ENCODE measurements at regions not wholly inside any gene's neighbourhood (a gene's known extent, or its start where the extent isn't known, plus 50 kb on each side); places are given as distances from the start of the nearest gene placed in this dataset.
"Not testable (repeated sequence)": the region's sequence is repeated elsewhere in the genome, so short reads cannot be mapped to it uniquely, and the experiment has no call there.

- DNase-seq (ENCODE audit: extremely low read depth in 1 of 11, low read depth in 9 of 11, low spot score in 4 of 11): no peak
Observed at GRCh38 chr18:68186039-68186438, 528.9 kb downstream of the TMX3 start.

- no peak for DNase-seq (ENCODE audit: extremely low read depth in 1 of 11, low read depth in 9 of 11, low spot score in 4 of 11)
Observed at GRCh38 chr18:68181956-68182355, 533.0 kb downstream of the TMX3 start.

- no peak for DNase-seq (ENCODE audit: extremely low read depth in 1 of 11, low read depth in 9 of 11, low spot score in 4 of 11)
Observed at GRCh38 chr18:68179811-68180210, 535.1 kb downstream of the TMX3 start.

GRCh38 chr18:68178921-68179320, 536.0 kb downstream of the TMX3 start:
- no peak for DNase-seq (ENCODE audit: extremely low read depth in 1 of 11, low read depth in 9 of 11, low spot score in 4 of 11)

GRCh38 chr18:68177807-68178702, 536.9 kb downstream of the TMX3 start:
- DNase-seq (ENCODE audit: extremely low read depth in 1 of 11, low read depth in 9 of 11, low spot score in 4 of 11): no peak

- DNase-seq (ENCODE audit: extremely low read depth in 1 of 11, low read depth in 9 of 11, low spot score in 4 of 11): no peak
Observed at GRCh38 chr18:68176901-68177300, 538.0 kb downstream of the TMX3 start.

- DNase-seq (ENCODE audit: extremely low read depth in 1 of 11, low read depth in 9 of 11, low spot score in 4 of 11): no peak
Observed at GRCh38 chr18:68172842-68173549, 541.9 kb downstream of the TMX3 start.

DNA sequence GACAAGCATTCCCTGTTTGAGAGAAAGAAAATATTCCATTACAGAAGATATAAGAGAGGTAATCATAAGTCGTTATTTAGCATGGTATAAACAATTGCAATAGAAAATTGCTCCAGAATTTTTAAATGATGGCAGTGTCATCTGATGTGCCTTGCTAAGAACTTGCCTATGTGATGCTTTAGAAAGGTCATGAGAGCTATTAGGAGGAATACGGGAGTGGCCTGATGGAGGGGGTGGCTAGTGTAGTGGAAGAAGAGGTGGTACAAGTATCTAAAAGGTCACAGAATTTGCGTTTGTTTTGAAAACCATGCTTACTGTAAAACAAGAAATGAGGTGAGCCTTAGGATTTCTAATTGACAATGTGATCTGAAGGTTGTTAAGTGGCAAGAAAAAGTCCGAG, 550.0 kb downstream of the TMX3 start:
- no peak for DNase-seq (ENCODE audit: extremely low read depth in 1 of 11, low read depth in 9 of 11, low spot score in 4 of 11)

DNA sequence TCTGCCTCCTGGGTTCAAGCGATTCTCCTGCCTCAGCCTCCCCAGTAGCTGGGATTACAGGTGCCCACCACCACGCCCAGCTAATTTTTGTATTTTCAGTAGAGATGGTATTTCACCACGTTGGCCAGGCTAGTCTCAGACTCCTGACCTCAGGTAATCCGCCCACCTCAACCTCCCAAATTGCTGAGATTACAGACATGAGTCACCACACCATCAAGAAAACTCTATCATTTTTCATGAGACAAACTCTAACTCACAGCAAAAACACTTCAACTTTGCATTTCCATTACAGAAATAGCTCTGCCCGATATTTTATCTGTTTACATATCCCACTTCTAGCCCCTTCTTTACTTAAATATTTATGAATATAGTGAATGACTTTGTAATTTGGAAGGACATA, 561.1 kb downstream of the TMX3 start:
- DNase-seq (ENCODE audit: extremely low read depth in 1 of 11, low read depth in 9 of 11, low spot score in 4 of 11): not testable (repeated sequence)

DNA sequence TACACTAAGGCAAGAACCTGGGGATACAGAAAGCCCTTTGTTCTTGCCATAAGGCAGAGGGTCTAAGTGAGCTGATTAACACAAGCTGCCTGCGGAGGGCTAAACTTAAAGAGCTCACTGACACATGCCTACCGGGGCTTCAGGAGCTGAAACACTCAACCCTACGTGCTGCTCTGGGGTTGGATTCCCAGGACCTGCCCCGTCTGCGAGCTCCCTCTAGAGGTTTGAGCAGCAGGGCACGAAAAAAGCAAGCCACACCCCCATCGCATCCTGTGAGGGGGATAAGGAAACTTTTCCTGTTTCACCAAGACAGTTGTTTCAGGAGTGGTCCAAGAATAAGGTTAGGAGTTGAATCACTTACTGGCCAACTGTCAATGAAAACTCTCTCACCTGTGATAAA, 562.1 kb downstream of the TMX3 start:
- DNase-seq (ENCODE audit: extremely low read depth in 1 of 11, low read depth in 9 of 11, low spot score in 4 of 11): no peak

GRCh38 chr18:68150961-68151360, 563.9 kb downstream of the TMX3 start:
- no peak for DNase-seq (ENCODE audit: extremely low read depth in 1 of 11, low read depth in 9 of 11, low spot score in 4 of 11)

- DNase-seq (ENCODE audit: extremely low read depth in 1 of 11, low read depth in 9 of 11, low spot score in 4 of 11): no peak
Observed at GRCh38 chr18:68148863-68149262, 566.0 kb downstream of the TMX3 start.

DNA sequence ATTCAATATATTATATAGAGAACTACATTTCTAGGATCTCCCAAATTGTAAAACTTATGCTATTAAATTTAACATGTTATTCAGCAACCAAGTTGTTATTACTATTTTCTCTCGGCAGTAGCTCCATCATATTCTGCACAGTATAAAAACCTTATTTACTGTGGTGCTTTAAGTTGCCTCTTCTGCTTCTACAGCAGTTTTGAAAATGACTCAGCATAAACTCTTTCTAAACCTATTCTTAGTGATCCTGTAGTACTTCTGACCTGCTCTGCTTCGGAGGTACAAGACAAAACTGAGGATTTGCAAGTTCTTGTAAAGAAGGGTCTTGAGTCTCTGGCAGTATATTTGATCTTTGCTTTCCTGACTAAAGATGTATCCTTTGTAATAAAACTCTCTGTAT, 567.2 kb downstream of the TMX3 start:
- DNase-seq (ENCODE audit: extremely low read depth in 1 of 11, low read depth in 9 of 11, low spot score in 4 of 11): no peak

- DNase-seq (ENCODE audit: extremely low read depth in 1 of 11, low read depth in 9 of 11, low spot score in 4 of 11): no peak
Observed at GRCh38 chr18:68121826-68122225, 593.1 kb downstream of the TMX3 start.

DNA sequence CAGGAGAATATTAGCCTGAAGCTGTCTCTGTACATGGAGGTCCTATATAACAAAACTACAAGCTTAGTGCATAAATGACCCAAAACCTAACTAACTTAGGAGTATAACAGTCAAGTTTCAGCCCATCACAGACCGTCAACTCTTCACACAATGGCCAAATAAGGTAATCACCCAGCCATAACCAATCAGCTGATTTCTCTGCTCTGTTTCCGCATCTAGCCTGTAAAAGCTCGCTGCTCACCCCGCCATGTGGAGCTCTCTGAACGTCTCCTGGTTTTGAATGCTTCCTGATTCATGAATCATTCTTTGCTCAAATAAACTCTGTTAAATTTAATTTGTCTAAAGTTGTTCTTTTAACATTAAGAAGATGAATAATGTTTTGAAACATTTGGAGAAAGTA, 593.6 kb downstream of the TMX3 start:
- DNase-seq (ENCODE audit: extremely low read depth in 1 of 11, low read depth in 9 of 11, low spot score in 4 of 11): no peak

DNA sequence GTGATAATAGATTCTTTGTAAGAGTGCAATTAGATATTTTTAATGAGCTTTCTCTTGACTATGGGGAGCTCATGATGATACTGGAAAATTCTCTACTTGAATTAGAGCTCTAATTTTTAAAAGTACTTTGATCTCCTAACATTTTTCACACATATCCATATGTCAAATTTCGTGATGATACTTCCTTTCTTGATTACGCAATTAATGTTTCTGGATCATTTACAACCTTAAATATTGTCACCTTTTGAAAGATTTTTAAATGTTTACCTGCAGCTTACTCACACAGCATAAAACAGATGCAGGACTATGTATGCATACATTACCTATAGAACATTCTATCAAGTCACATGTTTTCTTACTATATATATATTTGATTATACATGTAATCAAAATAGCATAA, 598.5 kb upstream of the DSEL start:
- no peak for DNase-seq (ENCODE audit: extremely low read depth in 1 of 11, low read depth in 9 of 11, low spot score in 4 of 11)

- no peak for DNase-seq (ENCODE audit: extremely low read depth in 1 of 11, low read depth in 9 of 11, low spot score in 4 of 11)
Observed at GRCh38 chr18:68104036-68104435, 587.5 kb upstream of the DSEL start.

GRCh38 chr18:68103561-68103960, 587.0 kb upstream of the DSEL start:
- DNase-seq (ENCODE audit: extremely low read depth in 1 of 11, low read depth in 9 of 11, low spot score in 4 of 11): no peak

DNA sequence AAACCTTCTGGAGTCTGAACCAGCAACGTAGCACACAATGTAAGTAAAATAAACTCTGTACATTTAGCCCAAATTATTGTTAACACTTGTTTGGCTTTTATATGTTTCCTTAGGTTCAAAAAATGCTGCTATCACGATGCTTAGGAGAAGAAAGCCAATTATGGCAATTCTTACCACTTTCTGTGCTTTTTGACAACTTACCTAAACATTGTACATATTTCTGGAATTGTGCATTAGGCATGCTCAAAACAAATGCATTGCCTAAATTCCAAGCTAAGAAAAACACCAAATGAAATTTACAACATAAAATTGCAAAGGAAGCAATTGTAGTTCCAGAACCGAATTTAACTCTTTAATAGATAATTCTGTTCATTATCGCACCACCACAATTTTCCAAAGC, 585.6 kb upstream of the DSEL start:
- no peak for DNase-seq (ENCODE audit: extremely low read depth in 1 of 11, low read depth in 9 of 11, low spot score in 4 of 11)

GRCh38 chr18:68098655-68099054, 582.1 kb upstream of the DSEL start:
- DNase-seq (ENCODE audit: extremely low read depth in 1 of 11, low read depth in 9 of 11, low spot score in 4 of 11): no peak

DNA sequence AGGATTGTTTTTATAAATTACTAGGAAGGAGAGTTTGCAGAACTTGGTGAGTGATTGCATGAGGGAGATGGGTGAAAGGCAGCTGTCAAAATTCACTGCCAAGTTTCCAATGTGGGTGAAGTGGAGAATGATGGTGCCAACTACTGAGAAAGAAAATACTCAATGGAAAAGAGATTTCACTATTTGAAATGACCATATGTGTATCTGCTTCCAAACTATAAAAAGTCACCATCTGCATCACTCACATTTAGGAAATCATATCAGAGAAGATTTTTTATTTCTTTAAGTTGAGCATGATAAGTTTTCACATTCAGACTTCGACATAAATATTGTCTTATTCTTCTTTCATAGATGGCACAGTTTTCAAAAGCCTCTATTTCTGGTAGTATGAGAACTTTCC, 570.0 kb upstream of the DSEL start:
- no peak for DNase-seq (ENCODE audit: extremely low read depth in 1 of 11, low read depth in 9 of 11, low spot score in 4 of 11)

Measured in renal cortex interstitium (tissue), 11 donors.